OCI-LY7 (cell line): ENCODE measurements at regions not wholly inside any gene's neighbourhood (a gene's known extent, or its start where the extent isn't known, plus 50 kb on each side); places are given as distances from the start of the nearest gene placed in this dataset.

Experiments
- EZH2phosphoT487 ChIP-seq: fragments of 200-600 bp; sonication (generic); IDR thresholded peaks from 2 replicates; pipeline ENCODE4 v1.6.1; 2018; ENCODE audit warnings: low read depth, borderline replicate concordance, mild to moderate bottlenecking, mixed run types, antibody characterized with exemption, low read length, moderate library complexity, mixed read lengths
- TF ChIP-seq, protein P1 (sequence below): fragments of 200-600 bp; sonication (generic); conservative IDR thresholded peaks from 2 replicates; pipeline ENCODE4 v1.5.1; 2014; ENCODE audit warnings: mild to moderate bottlenecking, antibody characterized with exemption, low read length, moderate library complexity, mixed read lengths

- TF ChIP-seq, protein P1, sequence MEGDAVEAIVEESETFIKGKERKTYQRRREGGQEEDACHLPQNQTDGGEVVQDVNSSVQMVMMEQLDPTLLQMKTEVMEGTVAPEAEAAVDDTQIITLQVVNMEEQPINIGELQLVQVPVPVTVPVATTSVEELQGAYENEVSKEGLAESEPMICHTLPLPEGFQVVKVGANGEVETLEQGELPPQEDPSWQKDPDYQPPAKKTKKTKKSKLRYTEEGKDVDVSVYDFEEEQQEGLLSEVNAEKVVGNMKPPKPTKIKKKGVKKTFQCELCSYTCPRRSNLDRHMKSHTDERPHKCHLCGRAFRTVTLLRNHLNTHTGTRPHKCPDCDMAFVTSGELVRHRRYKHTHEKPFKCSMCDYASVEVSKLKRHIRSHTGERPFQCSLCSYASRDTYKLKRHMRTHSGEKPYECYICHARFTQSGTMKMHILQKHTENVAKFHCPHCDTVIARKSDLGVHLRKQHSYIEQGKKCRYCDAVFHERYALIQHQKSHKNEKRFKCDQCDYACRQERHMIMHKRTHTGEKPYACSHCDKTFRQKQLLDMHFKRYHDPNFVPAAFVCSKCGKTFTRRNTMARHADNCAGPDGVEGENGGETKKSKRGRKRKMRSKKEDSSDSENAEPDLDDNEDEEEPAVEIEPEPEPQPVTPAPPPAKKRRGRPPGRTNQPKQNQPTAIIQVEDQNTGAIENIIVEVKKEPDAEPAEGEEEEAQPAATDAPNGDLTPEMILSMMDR = no peak
- no peak for TF ChIP-seq EZH2phosphoT487
Observed at GRCh38 chr18:43793910-43794309, 516.6 kb upstream of the SYT4 start.
